Skin of body (tissue), 1 donor: ENCODE measurements at regions not wholly inside any gene's neighbourhood (a gene's known extent, or its start where the extent isn't known, plus 50 kb on each side); places are given as distances from the start of the nearest gene placed in this dataset.

Experiments used
- DNase-seq: peaks from one replicate; lab custom pipeline; 2025; lab: John Stamatoyannopoulos, UW

GRCh38 chr6:139567095-139567494 lies 192.6 kb upstream of the CITED2 start:
- DNase-seq, result no peak

DNA sequence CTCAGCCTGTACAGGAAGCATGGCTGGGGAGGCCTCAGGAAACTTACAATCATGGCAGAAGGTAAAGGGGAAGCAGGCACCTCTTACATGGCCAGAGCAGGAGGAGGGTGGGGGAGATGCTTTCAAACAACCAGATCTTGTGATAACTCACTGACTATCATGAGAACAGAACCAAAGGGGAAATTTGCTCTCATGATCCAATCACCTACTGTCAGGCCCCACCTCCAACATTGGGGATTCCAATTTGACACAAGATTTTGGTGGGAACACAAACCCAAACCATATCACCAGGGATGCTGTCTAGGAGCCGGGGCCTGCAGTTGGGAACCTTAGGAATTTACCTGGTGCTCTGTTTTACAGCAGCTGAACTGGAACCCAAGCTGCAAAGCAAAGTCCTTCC lies 191.1 kb upstream of the CITED2 start:
- no peak for DNase-seq

DNA sequence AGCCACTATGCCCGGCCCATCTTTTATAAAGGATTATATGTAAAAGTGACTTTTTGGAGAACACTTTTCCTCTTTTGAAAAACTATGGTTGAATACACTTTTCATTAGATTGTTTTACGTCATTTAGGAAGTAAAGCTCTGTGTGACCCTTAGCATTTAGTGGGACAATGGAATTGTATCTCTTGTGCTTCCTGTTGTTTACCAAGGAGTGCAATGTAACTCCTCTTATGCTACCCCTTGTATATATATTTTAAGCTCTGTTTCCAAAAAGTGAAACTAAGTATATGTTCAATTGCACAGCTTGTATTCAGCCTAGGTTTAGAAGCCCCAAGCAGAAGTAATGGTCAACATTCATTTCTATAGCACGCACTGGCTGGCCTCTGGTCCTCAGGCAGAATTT lies 183.1 kb upstream of the CITED2 start:
- DNase-seq, result no peak

DNA sequence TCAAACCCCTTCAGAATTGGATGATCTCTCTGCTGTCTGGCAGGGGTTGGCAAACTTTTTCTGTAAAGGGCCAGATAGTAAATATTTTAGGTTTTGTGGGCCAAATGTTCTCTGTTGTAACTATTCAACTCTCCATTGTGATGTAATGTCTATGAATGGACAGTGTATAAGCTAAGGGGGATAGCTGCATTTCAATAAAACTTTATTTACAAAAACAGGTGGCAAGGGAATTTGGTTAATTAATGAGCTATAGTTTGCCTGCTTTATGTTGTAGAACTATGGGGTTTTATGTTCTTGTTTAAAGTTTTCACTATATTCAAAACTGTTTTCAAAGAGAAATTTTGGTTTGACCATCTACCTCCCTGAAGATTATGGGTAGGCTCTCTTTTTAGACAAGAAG lies 182.1 kb upstream of the CITED2 start:
- no peak for DNase-seq

- DNase-seq, result no peak
Measured at GRCh38 chr6:139553916-139554315, 179.5 kb upstream of the CITED2 start.

- no peak for DNase-seq
Measured at GRCh38 chr6:139551376-139551775, 176.9 kb upstream of the CITED2 start.

- no peak for DNase-seq
Measured at GRCh38 chr6:139550361-139550760, 175.9 kb upstream of the CITED2 start.

DNA sequence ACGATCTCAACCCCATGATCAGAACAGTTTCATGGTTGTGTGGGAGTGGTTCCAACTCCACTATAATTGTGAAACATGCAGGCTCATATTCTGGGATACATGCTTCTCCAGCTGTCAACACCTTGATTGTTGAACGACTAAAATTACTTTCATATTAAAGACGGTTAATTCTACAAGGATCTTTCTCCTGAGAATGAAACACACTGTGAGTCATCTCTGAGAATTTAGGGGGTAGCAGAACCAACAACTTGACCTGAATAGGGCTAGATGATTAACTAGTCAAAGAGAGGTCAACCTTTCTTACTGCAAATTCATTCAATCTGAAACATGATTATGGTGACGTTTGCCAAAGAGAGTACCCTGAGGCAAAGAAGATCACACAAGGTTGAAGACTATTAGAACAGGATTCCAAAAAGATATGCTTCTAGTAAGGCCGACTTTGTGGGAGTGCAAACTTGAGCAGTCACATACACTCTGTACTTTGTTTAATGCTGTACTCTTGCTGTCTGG lies 175.2 kb upstream of the CITED2 start:
- no peak for DNase-seq

DNA sequence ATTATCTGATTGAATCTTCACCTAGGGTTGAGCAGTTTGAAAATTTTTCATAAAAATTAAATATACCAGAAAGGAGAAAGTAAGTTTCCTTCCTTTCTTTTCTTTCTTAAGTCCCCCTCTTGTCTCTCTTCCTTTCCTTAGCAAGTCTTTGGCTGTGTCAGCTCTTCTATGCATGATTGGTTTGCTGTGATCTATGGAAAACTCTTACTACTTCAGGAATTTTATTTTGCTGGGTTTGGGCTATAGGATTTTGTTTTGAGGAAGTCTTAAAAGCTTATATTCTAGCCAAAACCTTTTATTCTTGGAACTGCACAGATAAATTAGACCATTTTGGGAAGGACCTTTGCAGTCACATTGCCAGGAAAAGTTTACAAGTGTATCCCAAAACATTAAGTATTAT lies 173.4 kb upstream of the CITED2 start:
- DNase-seq, result no peak

- DNase-seq, result peak; percentile 45
Measured at GRCh38 chr6:139547122-139547776, 172.8 kb upstream of the CITED2 start.

DNA sequence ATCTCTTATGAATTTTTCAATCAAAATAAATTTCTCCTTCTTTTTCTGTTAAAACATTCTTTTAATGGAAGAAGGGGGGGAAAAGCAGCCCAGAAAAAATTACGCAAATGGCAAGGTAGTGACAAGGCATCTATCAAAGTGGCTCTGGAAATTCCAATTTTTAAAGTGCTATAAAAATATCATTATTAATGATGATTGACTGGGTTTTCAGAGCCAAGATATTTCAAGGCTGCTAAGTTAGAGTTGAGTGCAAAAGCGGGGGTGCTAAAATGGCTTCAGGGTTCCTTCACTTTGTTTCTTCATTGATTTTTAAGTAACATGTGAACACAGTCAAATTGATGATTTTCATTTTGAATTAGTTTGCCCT lies 171.6 kb upstream of the CITED2 start:
- DNase-seq, result no peak

- DNase-seq, result peak; percentile 35
Measured at GRCh38 chr6:139545206-139546105, 171.0 kb upstream of the CITED2 start.

- DNase-seq, result no peak
Measured at GRCh38 chr6:139544701-139545057, 170.2 kb upstream of the CITED2 start.

DNA sequence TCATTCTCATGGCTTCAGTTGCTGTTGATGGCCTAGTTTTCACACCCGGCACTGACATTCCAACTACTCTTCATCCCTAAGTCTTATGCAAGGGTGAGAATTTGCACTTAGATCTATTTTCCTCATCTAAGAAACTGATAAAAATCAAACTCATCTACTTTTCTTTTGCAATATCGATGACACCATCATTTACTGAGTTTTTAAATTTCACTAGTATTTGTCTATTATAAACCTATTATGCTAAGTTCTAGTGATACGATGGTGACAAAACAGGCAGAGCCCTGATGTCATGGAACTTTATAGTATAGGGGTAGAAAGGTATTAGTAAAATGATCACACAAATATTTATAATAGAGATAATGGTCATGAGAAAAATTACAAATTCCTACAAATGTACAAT lies 167.9 kb upstream of the CITED2 start:
- DNase-seq, result no peak

DNA sequence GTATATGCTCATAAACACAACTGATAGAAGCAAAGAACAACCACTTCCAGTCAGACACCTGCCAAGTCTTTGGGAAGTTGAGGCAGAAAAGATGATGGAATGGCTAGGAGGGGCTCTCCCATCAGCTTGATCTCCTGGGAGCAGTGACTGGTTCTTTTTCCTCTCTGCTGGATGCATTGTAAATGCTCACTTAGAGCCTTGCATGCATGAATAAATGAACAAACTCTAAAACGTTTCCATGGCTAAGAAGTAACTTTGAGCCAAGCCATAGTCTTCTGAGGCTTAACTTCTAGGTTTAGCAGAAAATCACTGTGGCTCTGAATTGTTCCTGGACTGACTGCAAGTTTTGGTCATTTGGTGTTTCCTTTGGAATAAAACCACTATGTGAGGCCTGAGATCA lies 166.4 kb upstream of the CITED2 start:
- no peak for DNase-seq

- no peak for DNase-seq
Measured at GRCh38 chr6:139540276-139540675, 165.8 kb upstream of the CITED2 start.

DNA sequence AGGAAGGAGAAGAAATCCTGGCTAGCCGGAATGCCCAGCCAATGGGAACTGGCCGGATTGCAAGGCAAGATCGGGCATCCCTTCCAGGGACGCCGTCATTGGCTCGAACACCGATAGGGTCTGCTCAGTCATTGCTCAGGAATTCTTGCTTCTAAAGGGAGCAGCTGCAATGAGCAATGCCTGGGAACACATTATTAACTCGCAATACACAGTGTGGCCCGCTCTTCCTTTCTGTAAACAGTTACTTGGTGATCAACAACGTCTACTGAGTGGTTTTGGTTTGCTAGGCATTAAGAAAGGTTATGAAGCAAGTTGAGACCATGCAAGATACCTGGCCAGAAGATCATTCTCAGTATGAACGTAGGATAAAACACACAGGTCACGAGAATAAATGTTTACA lies 165.4 kb upstream of the CITED2 start:
- no peak for DNase-seq

- DNase-seq, result no peak
Measured at GRCh38 chr6:139538366-139538765, 163.9 kb upstream of the CITED2 start.

GRCh38 chr6:139536751-139537617 lies 162.5 kb upstream of the CITED2 start:
- no peak for DNase-seq

GRCh38 chr6:139534472-139535115 lies 160.1 kb upstream of the CITED2 start:
- DNase-seq, result no peak
